Activated CD8-positive, alpha-beta memory T cell treated with anti-CD3 and anti-CD28 coated beads, Interleukin-2, amount 50 U/mL, for 24 hours (primary cell): ENCODE measurements at regions not wholly inside any gene's neighbourhood (a gene's known extent, or its start where the extent isn't known, plus 50 kb on each side); places are given as distances from the start of the nearest gene placed in this dataset.

ENCODE experiments used
- DNase-seq: peaks from one replicate; pipeline ENCODE4 v3.0.0-alpha.2; 2020; ENCODE audit errors: extremely low read depth

- no peak for DNase-seq
Observed at GRCh38 chr14:34044666-34045306, 93.9 kb upstream of the EGLN3 start.

- no peak for DNase-seq
Observed at GRCh38 chr14:34044373-34044637, 93.4 kb upstream of the EGLN3 start.

- peak; percentile 17 for DNase-seq
Observed at GRCh38 chr14:34043627-34044372, 92.9 kb upstream of the EGLN3 start.

GRCh38 chr14:34041220-34041619 lies 90.3 kb upstream of the EGLN3 start:
- no peak for DNase-seq

- no peak for DNase-seq
Observed at GRCh38 chr14:34040766-34041165, 89.9 kb upstream of the EGLN3 start.

DNA sequence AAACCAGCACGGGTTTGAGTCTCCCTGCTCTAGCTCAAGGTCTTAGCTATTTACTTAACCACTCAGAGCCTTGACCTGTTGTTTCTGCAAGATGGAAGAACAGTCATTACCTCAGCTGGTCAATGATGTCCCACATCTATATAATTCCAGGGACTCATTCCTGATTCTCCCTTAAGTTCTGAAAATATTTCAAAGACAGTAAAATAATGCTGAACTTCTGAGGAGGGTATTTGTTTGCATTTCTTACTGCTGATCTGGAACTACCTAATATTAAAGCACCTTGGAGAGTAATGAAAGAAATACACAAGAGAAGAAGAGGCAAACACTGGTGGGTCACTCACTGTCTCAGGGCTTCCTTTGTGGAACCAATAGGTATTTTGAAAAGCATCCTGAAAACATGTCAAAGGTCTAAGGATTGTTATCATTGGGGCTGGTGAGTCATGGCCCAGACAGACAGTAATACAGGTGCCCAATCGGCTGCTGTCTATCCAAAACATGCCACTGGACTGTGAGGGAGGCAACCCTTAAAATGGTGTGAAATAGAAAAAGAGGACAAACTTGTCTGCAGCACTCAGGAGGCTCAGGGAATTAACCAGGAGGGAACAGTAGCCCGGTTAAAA lies 88.7 kb upstream of the EGLN3 start:
- DNase-seq, result no peak

DNA sequence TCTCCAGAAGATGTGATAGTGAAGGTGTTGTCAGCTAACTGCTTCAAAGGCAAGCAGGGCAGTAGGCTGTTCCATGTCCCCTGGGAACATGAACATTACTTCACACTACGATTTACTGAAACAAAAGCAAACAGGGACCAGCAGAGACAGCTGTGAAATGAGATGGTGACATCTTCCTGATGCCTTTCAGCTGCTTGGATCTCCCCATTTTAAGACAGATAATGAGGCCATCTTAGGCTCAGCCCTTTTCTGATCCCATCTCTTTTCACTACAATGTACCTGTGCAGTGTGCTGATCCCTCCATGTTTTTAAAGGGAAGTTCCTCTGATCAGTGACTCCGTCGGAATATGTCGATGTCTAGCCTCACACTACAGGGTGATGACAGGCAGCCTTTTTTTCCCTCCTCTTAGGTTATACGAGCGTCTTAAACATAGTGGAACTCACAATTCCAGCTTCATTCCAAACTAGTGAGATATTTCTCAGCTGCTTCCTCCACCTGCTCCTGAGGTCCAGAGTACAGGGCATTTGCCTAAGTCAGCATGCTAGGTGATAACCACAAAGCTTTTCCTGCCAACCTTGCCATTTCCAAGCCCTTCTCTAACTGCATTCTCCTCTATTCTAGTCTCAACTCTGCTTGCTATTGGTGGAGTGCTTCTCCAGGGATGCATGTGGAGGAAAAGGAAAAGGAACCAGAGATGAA lies 87.6 kb upstream of the EGLN3 start:
- DNase-seq, result no peak

- DNase-seq, result no peak
Observed at GRCh38 chr14:34036319-34036766, 85.5 kb upstream of the EGLN3 start.

DNA sequence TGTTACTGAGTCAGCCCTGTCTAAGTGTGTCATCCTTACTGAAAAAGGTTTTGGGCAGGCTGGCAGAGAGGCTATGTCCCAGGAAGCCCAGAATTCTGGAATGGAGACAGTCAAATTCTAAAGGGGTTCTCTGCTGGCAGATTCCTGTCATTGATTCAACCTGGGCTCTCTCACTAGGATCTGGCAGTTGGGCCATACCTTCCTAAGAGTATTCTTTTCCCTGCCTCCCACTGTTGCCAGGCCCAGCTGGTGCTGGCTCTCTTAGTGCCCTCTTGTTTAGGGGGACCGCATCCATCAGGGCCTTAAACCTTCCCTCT lies 85.0 kb upstream of the EGLN3 start:
- DNase-seq, result no peak

GRCh38 chr14:34035177-34035933 lies 84.5 kb upstream of the EGLN3 start:
- no peak for DNase-seq

DNA sequence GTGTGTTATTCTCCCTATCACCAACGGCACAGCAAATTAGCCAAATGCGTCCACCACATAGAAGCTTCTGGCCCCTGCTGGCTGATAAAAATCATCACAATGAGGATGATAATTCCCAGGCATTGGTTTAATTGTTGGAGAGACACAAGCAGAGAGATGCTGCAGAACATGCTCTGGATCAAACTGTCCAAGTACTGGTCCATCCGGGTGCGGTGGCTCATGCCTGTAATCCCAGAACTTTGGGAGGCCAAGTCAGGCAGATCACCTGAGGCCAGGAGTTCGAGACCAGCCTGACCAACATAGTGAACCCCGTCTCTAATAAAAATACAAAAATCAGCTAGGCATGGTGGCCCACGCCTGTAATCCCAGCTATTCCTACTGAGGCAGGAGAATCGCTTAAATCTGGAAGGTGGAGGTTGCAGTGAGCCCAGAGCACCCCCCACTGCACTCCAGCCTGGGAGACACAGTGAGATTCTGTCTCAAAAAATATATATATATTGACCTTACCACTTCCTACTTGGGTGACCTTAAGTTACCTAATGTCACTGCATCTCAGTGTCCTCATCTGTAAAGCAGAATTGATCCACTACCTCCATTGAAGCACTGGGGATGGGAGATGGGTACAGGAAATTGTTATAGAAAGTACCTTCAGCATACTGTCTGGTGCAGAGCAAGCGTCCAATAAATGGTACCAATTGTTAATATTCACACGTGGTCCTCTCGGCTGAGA lies 83.7 kb upstream of the EGLN3 start:
- DNase-seq, result no peak

GRCh38 chr14:34032720-34033119 lies 81.8 kb upstream of the EGLN3 start:
- DNase-seq, result no peak

DNA sequence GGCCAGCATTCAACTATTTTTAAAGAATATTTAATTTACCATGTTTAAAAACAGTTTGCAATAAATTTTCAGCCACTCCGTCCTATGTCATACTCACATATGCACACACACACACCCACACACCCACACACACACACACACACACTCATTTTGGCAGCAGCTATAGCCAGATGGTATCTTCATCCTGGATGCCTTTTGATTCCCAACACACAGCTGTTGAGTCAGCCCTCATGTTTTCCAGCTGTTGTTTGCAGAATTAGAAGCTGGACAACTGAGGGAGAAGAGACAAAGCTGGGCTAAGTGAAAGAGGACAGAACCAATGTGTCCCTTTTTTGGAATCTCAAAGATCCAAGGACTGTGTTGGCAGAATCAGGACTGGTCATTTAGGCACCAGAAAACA lies 80.0 kb upstream of the EGLN3 start:
- no peak for DNase-seq

- DNase-seq, result no peak
Observed at GRCh38 chr14:34029921-34030334, 79.1 kb upstream of the EGLN3 start.

DNA sequence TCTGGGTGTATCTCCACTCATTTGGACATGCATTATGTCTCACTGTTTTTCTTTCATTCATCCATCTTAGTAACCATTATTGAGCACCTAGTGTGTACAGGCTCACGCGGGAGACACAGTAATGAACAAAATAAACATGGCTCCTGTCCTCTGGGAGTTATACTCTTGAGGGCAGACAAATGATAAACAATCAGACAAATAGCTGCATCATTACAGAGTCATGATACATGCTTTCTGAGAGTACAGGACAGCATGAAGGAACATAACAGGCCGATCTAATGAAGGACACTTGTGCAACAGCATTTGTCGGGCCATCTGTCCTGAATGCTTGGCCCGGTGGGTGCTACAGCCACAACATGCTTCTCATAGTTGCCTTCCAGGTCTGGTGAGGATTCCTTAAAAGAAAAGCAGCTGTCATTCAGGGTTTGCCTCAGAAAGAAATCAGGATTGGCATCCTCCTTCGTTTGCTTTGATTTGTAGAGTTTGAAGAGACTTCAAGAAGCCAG lies 77.2 kb upstream of the EGLN3 start:
- no peak for DNase-seq

DNA sequence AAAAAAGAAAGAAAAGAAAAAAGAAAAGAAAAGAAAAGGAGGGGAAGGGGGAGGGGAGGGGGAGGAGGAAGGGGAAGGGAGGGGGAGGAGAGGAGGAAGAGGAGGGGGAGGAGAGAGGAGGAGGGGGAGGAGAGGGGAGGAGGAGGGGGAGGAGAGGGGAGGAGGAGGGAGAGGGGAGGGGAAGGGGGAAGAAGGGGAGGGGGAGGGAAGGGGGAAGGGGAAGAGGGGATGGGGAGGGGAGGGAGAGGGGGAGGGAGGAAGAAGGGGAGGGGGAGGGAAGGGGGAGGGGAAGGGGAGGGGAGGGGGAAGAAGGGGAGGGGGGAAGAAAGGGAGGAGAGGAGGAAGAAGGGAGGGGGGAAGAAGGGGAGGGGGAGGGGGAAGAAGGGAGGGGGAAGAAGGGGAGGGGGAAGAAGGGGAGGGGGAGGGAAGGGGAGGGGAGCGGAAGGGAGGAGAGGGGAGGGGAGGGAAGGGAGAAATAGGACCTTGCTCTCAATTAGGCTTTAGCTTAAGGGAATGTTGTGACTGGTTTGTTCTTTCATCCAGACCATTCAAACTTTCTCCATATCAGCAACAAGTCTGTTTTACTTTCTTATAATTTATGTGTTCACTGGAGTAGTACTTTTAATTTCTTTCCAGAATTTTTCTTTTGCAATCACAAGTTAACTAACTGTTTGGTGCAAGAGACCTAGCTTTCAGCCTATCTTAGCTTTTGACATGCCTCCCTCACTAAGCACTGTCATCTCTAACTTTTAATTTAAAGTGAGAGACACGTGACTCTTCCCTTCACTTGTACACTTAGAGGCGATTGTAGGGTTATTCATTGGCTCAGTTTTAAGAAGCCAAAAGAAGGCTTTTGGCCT lies 76.5 kb upstream of the EGLN3 start:
- DNase-seq, result no peak

GRCh38 chr14:34025325-34026017 lies 74.6 kb upstream of the EGLN3 start:
- no peak for DNase-seq

DNA sequence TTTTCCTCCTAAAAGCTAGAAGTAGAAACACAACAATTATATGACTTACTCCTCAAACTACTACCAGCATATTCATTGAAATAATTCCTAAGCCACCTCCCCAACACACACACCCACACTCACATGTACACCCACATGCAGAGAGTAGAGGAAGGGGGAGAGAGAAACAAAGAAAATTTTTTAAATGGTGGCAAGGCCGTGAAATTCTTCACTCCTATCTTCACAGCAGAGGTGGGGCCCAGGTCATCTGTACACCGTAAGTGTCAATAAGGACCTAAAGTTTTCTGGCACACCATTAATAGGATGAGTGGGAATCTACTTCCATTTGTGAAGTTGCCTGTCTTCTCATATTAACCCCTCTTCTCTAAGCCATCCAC lies 73.9 kb upstream of the EGLN3 start:
- no peak for DNase-seq

- DNase-seq, result no peak
Observed at GRCh38 chr14:34023824-34024767, 73.2 kb upstream of the EGLN3 start.
